ENCODE measurements at regions not wholly inside any gene's neighbourhood (a gene's known extent, or its start where the extent isn't known, plus 50 kb on each side); places are given as distances from the start of the nearest gene placed in this dataset.

DNA sequence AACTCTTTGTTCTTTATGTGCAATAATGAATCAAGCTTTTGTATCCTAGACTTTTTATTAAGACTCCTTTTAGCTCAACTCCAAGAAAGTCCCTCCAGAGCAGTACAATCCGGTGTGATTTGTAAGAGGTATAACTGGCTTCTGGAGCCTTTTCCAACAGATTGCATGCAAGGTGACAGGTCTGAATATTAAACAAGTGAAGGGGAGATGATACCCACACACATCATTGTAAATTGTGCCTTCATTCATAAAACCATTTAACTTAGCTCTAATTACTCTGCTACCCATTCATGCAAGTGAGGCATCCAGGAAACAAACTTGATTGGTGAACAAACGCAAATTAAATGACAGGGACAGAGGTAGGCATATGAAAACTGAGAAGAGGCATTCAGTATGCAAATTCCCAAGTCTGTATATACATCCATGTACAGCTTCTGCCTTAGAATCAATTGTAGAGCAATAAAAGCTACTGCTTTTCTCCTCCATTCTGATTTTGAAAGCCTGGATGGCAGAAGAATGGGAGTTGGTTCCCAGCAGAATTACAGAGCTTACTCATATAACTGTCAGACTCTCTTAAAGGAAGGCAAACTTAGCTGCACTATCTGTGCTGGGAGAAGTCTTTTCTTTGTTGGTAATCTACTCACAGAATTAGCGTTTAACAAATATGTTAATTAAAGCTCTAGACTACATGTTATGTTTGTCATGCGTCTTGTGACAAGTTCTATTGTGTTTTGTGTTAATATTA is 261.0 kb upstream of the CDH6 start:
- DNase-seq, result no peak

GRCh38 chr5:30930736-30931135 is 262.8 kb upstream of the CDH6 start:
- DNase-seq, result no peak

DNA sequence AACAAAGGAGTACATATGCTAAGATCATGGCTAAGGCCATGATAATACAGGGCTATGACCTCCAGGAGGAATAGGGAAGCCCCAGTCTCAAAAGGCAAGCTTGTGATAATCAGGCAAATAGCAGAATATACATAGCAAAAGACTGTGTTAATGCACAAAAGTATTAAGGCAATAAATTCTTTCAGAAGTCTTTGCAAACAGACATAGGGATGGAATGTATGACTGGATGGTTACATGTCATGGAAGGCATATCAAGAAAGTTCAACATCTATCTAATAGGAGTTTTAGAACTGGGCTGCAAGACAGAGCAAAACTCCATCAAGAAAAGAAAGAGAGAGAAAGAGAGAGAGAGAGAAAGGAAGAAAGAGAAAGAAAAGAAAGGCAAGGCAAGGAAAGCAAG is 264.5 kb upstream of the CDH6 start:
- DNase-seq, result no peak

DNA sequence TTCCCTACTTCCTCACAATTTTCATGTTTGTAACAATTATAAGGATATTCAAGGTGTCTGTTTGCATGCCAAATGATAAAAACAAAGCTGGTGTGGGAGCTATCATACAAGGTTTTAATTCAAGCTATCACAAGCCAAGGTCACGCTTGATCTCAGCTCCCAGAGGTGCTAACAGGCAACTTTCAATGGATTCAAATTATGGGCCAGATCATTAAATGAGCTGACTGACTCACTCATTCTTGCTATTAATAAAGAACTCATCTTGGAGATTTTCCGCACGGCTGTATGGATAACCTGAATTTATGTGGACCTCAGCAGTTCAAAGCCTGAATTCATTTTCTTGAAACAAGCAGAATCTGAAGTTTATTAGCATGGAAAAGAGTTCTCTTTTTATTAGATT is 267.3 kb upstream of the CDH6 start:
- DNase-seq, result no peak

- no peak for DNase-seq
These were observed 272.1 kb upstream of the CDH6 start for GRCh38 chr5:30921388-30921787.

DNA sequence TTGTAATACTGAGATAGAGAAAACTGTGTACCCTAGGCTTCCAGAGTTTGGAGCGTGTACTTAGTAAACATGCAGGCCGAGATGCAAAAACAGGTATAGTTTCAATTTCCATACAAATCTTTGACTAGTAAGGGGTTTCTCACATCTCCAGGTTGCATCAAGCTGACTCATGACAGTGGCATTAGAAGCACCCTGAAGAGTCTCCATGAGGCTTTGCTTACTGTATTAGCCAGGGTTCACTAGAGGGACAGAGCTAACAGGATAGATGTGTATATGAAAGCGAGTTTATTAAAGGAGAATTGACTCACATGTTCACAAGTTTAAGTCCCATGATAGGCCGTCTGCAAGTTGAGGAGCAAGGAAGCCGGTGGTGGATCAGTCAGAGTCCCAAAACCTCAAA is 275.3 kb upstream of the CDH6 start:
- no peak for DNase-seq

GRCh38 chr5:30908356-30908755 is 285.1 kb upstream of the CDH6 start:
- DNase-seq, result no peak

DNA sequence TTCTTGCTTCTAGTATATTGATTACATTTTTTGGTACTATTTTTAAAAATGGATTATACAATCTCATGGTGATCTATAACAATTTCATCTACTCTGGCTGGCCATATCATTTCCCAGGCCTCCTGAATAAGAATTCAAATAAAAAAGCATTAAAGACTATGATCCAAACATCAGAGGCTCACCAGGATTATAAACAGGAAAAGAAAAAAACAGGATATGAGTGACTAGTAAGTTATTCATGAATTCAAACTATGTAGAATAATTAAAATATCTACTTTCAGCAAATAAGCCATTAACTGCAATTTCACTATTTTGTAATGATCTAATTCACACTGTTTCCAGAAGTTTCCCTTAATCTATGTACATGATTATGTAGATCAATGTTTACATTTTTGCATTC is 293.1 kb upstream of the CDH6 start:
- no peak for DNase-seq

GRCh38 chr5:30894811-30895210 is 298.7 kb upstream of the CDH6 start:
- DNase-seq, result no peak

DNA sequence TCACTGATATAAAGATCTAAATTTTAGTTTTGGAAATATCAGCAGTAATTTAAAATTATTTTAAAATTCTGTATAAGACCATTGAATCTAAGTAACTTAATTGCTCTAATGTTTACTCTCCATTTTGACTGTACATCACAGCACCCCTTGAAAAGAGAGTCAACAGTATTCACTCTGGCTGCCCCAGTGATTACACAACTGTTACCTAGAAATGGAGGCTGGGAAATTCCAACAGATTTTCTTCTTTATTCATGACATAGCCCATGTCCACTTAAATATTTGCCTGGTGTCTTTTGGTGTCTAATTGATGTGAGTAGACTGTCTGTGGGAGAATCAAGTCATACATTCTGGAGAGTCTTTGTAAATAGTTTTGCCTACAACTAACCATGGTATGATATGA is 301.8 kb upstream of the CDH6 start:
- no peak for DNase-seq

DNA sequence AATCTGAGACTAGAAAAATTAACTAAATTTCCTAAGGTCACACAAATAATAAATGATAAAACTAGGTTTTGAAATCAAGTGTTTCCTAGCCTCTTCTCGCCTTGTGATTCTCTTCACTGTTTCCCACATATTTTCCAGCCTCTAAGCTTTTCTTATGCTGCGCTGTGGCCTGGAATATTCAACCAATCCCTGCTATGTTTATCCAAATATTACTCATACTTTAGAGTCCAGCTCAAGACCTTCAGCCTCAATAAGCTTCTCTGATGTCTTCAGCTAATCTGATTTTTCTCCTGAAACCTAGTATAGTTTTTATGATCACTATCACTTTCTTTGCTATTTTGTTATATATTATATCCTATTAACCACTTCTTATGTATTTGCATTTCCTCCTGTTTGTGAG is 303.1 kb upstream of the CDH6 start:
- DNase-seq, result no peak

GRCh38 chr5:30880514-30880913 is 313.0 kb upstream of the CDH6 start:
- no peak for DNase-seq

GRCh38 chr5:30879887-30880286 is 313.6 kb upstream of the CDH6 start:
- no peak for DNase-seq

DNA sequence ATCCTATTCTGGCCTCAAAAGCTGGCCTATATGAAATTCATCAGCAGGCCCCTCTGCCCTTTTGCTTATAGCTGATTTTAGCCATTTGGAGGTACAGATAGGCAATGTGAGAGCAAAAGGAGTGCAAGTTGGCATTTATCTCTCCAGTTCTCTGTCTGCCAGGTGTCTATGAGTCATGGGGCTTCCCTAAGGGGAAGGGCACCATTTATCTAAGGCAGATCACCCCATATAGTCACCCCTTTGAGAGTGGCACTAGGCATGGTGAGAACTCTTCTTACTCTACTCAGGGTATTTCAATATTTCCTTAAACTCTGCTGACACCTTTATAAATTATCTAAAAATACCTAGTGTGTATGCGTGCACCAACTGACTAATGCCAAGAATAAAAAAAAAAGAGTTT is 314.7 kb upstream of the CDH6 start:
- DNase-seq, result no peak

DNA sequence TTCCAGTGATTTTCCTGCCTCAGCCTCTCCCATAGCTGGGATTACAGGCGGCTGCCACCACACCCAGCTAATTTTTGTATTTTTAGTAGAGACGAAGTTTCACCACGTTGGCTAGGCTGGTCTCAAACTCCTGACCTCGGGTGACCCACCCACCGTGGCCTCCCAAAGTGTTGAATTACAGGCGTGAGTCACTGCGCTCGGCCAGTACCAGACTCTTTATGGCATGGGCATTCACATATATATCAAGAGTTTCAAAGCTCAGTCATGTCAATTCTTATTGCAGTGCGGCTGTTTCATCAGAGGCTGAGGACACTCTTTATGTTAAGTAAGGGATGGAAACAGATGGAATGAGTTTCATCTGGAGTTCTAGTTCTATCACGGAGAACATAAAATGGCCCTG is 315.2 kb upstream of the CDH6 start:
- no peak for DNase-seq

GRCh38 chr5:30874241-30875034 is 319.0 kb upstream of the CDH6 start:
- no peak for DNase-seq

DNA sequence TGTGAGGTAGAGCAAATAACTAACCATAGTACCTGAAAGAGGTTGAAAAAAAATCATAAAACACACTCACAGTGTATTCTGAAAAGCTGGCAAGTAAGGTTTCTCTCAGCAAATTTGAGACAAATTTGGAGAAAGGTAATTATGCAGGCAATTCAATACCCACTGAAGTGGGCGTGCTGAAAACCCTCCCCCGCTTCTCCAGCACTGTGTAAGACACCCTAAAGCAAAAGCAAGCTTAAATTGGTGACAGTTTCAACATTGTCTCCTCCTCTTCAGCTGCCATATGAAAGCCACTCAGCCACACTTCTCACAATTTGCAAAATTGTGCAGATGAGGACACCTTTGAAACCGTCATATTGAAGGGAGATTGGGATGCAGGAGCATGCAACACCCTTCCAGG is 322.3 kb upstream of the CDH6 start:
- no peak for DNase-seq

DNA sequence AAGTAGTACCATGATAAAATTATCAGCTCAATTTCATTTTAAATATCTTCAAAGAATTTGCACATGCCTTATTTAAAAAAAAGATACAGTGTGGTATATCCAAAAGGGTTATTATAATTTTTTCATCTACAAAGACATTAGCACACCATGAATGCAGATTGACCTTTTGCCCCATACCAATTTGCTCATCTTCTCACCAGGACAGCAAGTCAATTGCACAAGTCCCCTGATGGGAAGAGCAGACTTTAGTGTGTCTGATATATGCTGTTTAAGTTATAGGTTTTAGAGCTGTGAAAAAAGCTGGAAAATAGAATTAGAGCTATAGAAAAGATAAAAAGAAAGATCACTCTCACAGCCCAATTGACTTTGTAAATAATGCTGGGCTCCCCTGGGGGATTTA is 325.8 kb upstream of the CDH6 start:
- DNase-seq, result no peak

GRCh38 chr5:30866142-30866541 is 327.3 kb upstream of the CDH6 start:
- no peak for DNase-seq

DNA sequence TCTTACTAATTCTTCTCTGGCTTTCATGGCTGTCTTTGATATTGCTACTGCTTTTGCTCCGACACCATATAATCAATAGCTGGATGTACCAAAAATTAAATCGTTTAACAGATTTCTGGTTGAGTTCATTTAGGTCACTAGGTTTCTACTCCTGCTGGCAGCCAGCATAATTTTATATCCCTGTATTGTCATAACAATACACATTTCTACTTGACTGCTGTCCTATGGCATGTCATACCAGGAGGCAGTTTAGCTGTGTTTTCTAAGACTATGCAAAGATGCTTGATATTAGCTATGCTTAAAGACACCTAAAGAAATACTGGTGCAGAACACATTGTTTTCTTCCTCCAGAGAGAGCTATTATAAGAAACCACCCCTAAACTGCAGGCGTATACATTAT is 337.2 kb upstream of the CDH6 start:
- DNase-seq, result no peak

GRCh38 chr5:30853158-30853557 is 340.3 kb upstream of the CDH6 start:
- no peak for DNase-seq

DNA sequence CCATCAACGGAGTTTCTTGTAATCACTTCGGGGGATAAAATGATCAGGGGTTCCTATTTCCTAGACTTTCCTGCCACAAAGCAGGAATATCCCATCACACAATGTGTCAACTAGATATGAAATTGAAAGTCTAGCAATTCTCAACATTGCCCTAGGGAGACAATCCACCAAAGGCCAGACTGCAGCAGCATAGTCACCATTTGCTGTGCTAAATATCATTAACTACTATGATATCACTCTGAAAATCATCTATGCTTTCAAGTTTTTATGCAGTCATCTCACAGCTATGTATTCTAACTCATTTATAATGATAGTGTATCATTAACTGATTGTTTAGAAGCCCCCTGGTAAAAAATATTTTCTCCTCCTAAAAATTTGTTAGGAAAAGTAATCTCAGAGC is 342.6 kb upstream of the CDH6 start:
- DNase-seq, result no peak

GRCh38 chr5:30849931-30850710 is 343.4 kb upstream of the CDH6 start:
- no peak for DNase-seq

DNA sequence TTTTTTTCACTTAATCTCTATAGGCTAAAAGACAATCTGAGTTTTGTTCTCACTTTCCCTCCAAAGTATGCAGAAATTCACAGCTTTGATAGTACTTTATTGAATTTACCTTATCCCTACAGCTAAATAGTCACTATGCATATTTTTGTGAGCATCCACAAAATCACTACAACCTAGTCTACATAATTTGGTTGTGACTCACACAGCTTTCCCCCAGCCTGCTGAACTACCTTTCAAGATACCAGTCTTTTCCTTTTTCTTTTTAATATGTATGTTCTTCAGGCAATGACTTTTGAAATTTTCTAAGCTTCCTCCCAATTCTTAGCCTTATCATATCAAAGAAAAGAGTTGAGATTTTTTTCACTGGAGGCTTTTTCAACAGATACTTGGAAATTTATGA is 347.3 kb upstream of the CDH6 start:
- no peak for DNase-seq
